Left colon (tissue), 2 donors: ENCODE measurements at regions not wholly inside any gene's neighbourhood (a gene's known extent, or its start where the extent isn't known, plus 50 kb on each side); places are given as distances from the start of the nearest gene placed in this dataset.
"Not testable (repeated sequence)": the region's sequence is repeated elsewhere in the genome, so short reads cannot be mapped to it uniquely, and the experiment has no call there.

Experiments used
- ATAC-seq: fragments of 200-7000 bp; cut with Tn5 transposase; one replicate; pipeline ENCODE4 v1.9.1; 2020; ENCODE audit warnings: mild to moderate bottlenecking, moderate library complexity
- DNase-seq, 2 donors: peaks; one replicate each; pipeline ENCODE4 v3.0.0-alpha.2; 2020
- intact Hi-C, 2 donors: fragments of 100-400 bp; cut with DNase I in 1 of 2; cut with micrococcal nuclease in 1 of 2; formaldehyde crosslinking; loops; one replicate each; pipeline versions ENCODE4 v1.11.2 to v1.14.0; 2022; cut with DNase I, micrococcal nuclease
- donor health status: DM: no; HTN: no; CAD: no.
- donor health status: DM: yes; HTN: yes; CAD: no.

DNA sequence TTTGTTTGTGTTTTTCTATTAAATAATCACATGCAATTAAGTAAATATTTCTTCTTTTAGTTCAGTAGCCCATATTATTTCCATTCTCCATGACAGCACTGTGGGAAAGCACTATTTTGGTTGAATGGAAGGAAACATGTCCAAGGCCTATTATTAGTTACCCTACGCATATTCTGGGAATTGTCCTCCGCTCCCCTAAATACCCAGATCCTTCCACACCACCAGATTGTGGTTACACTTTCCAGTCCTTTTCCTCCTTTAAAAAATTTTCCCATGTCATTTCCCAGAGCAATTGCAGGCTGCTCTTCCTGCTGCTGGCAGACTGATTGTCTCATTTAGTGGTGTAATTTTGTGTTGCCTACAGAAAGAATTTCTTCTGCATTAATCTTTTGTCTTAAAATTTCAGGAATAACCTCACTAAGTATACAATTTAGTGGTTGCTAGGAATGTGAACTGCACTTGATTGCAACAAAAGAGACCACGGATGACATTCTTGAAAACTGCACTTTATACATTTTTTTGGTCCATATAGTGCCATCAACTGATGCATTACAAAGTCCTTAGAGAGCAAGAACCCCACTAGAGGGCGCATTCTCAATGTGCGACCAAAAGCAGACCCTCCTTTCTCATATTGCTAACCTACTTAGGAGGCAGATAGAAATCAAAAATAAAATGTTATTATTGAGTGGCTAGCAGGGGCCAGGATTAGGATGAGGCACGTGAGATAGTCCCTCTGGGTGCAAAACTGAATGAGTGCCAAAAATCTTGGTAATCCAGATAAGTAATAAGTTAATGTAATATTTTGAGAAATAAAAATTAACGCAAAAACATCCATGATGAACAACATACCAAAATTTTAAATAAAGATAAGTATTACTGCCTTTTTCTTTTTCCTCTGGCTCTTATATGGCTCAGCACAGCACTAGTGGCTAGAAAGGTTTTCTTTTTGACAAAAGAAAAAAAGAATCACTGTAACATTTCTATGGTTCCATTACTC lies 98.8 kb upstream of the IQCM start:
- DNase-seq (peak in 1 of 2 donors; percentile 58), ATAC-seq (no peak)
- intact Hi-C loops: no loop called here

DNA sequence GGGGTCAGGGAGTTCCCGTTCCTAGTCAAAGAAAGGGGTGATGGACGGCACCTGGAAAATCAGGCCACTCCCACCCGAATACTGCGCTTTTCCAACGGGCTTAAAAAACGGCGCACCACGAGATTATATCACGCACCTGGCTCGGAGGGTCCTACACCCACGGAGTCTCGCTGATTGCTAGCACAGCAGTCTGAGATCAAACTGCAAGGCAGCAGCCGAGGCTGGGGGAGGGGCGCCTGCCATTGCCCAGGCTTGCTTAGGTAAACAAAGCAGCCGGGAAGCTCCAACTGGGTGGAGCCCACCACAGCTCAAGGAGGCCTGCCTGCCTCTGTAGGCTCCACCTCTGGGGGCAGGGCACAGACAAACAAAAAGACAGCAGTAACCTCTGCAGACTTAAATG lies 100.1 kb upstream of the IQCM start:
- DNase-seq, intact Hi-C loops, ATAC-seq: not testable (repeated sequence)

DNA sequence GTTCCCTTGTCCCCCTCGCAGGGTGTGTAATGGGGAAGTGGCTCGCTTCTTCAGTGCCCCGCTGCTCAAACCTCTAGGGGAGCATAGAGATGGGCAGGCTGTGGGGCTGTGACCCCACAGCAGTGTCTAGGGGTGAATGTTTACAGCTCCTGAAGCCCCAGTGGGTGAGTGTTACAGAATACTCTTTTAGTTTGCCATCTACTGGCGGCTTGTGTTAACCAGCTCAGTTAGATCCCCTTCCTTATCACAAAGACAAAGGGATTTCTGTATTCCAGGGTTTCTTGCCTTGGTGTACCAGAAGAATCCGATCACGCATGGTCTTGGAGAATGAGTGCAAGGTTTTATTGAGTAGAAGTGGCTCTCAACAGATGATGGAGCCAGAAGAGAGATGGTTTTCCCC lies 108.1 kb upstream of the IQCM start:
- no peak for ATAC-seq
- intact Hi-C loops: no loop called here
- DNase-seq: no peak

DNA sequence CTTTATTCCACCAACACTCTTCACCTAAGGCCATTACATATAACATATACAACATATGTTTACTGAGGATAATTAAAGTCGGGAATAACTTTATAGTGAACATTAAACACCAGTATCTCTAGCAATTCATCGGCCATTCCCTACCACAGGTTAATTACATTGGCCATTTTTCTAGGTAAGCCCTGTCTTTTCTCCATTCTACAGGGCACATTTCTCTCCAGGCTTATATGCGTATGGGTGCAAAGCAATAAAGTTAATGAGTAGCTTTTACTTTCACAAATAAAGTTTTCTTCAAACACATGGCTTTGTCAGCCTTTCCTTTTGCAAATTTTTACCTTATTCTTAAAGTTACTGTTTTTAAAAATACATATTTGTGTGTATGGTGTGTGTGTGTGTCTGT lies 111.9 kb upstream of the IQCM start:
- no peak for DNase-seq
- peak; percentile 88 for ATAC-seq
- intact Hi-C loops: no loop called here

DNA sequence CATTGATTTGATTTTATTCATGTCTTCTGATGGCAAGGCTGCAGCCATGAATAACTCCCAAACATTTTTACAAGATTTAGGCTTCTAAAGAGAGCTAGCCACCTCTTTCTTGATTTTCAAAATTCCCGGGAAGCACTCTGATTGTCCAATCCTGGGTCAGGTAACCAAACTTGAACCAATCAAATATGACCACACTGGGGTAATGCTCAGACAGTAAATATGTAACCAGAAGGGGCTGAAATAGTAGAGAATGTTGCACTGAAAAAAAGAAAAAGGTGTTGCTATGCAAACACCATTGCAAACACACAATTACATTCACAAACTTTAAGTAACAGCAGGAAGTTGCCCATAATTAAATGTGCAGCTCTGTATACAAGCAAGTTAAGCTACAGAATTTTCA lies 112.9 kb upstream of the IQCM start:
- intact Hi-C loops: no loop called here
- DNase-seq: no peak
- ATAC-seq: peak; percentile 56

DNA sequence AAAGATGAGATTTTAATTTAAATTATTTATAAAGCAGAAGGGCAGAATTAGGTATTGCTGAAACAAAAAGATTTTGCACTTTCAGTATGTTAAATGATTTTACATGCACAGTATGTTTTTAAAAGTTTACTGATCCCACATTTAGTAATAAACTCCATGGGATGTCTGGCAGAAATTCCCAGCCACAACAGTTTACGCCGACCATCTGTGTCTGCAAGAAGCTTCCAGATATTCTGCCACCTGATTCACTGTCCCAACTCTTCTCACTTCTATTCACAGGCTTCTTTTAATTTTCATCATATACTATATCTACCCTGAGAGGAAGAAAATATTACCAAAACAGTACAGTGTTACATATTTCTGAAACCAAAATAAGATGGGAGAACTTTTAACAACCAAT lies 115.8 kb upstream of the IQCM start:
- intact Hi-C loops: no loop called here
- ATAC-seq (no peak), DNase-seq (no peak)

DNA sequence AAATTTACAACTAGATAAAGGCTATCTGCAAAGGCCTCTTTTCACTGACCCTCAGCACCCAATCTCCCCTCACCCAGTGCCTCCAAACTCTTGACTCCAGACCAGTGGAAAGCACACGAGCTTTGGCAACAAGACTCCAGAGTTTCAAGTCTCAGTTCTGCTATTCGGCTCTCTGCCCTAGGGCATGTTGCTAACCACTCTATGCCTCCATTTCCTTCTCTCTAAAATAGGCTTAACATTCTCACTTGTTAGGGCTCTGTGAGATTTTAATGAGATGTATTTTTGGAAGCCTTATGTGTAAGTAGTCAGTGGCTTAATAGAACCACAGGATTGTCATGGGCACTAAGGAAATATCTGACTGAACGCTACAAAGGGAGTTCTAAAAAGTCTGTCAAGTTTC lies 116.5 kb upstream of the IQCM start:
- ATAC-seq (no peak), DNase-seq (no peak)
- intact Hi-C loops: no loop called here

DNA sequence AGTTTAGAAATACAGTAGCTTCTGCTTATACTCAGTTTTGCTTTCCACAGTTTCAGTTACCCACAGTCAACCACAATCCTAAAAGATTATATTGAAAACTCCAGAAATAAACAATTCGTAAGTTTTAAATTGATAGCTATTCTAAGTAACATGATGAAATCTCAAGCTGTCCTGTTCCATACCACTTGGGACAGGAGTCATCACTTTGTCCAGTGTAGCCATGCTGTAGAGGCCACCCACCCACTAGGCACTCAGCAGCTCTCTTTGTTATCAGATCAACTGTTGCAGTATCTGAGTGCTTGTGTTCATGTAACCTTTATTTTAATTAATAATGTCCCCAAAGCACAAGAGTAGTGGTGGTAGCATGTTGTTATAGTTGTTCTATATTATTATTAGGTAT lies 117.5 kb upstream of the IQCM start:
- DNase-seq (no peak), ATAC-seq (no peak)
- intact Hi-C loops: no loop called here

DNA sequence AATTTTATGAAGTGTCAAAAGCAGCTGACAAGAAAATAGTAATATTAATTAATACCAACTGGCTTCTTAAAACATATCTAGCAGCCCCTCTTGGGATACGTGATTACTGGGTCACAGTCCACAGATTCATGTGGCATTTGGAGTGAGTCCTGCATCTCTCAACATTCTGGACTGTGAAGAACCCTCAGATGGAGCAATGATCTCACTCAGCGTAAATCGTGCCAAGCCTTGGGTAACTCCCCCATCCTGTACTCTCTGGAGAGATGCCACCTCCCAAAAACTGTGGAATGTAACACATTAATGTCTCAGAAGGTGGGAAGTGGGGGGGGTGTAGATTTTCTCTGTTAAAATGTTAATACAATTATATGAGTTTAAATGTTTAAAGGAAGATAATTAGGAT lies 118.2 kb upstream of the IQCM start:
- ATAC-seq (no peak), DNase-seq (no peak)
- intact Hi-C loops: no loop called here

DNA sequence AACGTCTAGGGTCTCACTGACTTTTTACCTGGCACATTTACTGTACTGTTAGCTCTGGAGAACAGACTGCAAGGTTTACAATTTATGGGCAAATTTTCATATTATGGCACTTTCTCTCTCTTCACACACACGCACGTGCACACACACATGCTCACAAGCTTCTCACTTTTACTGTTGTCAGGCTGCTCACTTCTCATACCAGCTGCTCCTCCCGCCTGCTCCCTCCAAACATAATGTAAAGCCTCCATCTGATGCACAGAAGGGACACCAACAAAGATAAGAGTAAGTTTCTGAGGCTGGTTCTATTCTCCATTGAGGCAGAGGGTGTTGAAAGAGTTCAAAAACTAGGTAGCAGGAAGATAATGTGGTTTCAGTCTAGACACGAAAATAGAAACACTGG lies 128.9 kb upstream of the DCLK2 start:
- intact Hi-C loops: no loop called here
- ATAC-seq: no peak
- DNase-seq: no peak

DNA sequence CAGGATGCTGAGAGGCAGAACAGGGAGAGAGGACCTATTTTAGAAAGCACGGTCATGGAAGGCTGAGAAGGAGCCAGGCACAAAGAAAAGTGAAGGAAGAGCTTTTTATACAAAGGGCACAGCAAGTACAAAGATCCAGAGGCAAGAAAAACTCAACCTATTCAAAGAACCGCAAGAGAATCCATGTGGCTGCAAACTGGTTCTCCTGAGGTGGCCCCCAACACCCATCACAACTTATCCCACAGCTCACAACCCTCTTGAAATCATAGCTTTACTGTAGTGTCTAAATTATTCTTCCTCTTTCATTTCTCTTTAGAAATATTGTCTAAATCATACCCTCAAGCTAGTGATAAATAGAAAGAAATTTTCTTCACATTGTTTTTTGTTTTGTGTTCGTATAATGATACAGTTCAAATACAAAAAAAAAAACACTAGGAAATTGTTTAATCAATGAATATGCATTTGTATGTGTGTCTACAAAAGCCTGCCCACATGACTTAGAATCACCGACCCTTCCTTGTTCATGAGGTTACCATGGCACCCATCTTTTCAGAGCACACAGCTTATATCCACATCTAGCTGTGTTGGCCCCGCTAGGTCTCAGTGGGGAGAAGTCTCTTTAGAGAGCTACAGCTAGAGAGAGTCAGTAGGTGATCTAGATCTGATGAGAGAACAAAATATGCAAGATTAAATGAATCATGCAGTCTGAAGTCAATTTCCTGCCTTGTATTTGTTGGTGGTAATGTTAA lies 126.9 kb upstream of the DCLK2 start:
- ATAC-seq (no peak), DNase-seq (no peak)
- intact Hi-C loops: no loop called here

DNA sequence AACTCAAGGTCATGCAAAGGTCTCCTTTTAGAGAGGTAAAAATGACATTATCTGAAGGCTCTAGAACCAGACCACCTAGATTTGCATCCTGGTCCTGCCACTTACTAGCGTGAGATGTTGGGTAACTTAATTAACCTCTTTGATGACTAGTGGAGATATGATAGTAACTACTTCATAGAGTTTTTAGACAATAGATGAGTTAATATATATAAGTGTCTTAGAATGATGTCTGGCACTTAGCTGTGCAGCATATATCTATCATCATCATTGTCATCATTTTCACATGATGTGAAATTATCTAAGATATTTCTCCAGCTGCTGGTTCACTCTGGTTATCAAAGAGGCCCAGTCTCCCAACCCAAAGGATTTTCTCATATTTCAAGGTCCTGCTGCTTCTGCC lies 126.1 kb upstream of the DCLK2 start:
- intact Hi-C loops: no loop called here
- DNase-seq (no peak), ATAC-seq (no peak)

DNA sequence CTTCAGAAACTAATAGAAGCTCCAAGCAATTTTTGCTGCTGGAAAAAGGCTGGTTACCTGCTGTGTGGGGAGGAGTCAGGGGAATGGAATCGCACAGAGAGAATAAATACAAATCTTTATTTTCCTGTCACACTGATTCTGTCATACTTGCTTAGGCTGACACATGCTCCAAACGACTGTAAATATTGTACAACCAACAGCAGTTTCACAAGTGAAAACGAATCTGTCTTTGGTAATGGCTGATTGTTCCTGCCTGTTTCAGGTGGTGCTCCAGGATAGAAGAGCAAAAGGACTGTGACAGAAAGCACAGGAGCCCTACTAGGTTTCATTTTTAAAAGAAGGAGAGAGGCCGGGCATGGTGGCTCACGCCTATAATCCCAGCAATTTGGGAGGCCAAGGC lies 125.5 kb upstream of the DCLK2 start:
- intact Hi-C loops: no loop called here
- no peak for DNase-seq
- no peak for ATAC-seq

DNA sequence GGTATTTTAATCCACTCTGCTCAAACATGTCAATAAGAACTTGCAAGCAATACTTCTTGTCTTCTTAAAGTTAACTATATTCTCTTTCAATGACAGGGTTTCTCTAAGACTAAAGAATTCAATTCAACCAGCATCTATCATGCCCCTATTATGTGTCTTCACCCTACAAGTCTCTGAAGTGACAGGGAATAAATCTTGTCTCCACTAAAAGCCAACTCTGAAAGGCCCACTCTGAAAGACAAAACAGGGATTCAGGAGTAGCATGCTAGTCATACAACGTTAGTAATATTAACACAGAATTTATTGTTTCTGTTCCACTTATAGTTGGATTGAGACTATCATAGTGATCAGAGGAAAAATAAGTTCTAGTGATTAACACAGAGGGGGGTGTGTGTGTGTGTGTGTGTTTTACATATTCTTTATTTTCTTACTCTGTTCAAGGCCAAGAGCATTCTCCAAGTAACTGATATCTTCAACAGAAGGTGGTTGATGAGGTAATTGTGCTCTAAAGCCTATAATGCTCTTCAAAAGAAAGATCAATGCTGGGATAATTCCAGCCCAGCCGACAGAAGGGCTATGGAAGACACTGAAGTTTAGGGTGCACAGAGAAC lies 122.4 kb upstream of the DCLK2 start:
- intact Hi-C loops: no loop called here
- no peak for DNase-seq
- no peak for ATAC-seq

DNA sequence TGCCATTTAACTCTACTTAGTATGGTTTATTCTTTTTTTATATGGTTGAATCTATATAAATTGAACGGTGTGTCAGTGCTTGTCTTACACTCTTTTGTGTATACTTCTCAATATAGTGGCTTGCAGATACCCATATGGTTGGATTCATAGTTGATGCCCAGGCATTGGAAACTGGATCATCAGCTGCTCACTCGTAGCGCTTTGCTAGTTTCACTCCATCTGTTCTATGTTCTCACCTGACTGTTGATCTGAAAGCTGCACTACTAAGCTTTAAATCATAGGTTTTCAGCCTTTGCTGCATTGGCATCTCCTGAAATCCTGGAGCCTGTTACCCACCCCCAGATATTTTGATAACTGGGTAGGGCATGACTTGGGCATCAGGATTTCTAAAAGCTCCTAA lies 121.6 kb upstream of the DCLK2 start:
- intact Hi-C loops: no loop called here
- no peak for ATAC-seq
- no peak for DNase-seq

DNA sequence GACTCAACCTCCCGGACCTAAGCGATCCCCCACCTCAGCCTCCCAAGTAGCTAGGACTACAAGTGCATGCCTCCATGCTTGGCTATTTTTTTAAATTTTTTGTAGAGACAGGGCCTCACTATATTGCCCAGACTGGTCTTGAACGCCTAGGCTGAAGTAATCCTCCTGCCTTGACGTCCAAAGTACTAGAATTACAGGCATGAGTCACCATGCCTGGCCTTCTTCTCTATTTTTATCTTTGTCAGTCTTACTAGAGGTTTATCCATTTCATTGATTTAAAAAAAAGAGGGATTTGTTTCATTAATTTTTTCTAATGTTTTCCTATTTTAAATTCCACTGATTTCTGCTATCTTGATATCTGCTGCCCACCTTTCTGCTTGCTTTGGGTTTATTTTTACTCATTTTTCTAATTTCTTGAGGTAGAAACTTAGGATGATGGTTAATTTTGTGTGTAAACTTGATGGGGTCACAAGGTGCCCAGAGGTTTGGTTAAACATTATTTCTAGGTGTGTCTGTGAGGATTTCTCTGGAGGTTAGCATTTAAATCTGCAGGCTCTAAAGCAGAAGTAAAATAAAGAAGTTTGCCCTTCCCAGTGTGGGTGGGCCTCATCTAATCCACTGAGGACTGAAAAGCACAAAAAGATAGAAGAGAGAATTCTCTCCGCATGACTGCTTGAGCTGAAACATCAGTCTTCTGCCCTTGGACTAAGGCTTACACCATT lies 116.2 kb upstream of the DCLK2 start:
- DNase-seq: no peak
- intact Hi-C loops: no loop called here
- ATAC-seq: peak; percentile 80

DNA sequence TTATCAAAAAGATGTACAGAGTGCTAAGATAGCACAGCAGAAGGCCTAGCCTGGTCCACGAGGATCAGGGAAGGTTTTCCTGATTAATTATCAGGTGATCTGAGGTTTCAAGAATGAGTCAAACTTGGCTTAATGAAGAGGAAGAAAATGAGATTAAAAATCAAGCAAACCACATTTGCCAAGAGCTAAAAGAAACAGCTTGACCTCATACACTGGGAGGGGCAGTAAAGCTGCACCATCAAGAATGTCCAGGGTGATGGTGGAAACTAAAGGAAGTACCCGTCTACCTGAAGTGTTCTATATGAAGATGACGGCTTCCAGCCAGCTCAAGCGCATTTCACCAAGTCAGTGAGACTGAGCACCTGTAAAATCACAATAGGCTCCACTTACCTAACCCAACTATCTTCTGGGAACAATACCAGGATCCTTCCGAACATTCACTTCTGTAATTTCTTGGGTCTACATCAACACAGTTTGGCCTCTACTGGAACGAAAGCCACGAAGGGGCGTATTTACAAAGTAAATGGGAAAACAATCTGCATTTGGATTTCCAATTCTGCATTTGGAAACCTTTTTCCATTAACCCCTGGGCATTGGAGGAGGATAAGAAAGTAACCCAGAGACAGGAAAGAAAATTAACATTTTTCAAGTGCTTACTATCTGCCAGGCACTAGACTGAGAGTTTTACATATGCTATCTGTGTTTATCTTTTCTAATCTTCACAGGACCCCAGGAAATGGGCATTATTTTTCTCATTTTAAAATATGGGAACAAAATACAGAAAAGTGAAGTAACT lies 114.0 kb upstream of the DCLK2 start:
- ATAC-seq (peak; percentile 44), DNase-seq (no peak)
- intact Hi-C loops: no loop called here

DNA sequence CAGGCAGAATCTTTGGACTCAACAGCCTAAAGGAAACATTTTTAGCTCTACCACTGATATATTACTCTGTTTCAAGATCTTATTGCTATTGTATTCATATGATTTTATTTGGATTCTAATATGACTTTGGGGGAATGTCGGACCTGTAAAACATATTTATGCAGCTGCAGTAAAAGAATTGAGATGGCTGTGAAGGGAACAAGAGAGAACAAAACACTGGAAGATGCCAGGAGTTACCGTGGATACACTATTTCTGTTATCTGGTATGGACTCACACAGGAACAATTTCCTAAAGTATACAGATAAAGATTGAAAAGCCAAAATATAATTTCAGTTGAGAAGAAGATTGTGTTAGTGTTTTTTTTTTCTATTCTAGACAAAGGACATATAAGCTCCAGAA lies 113.0 kb upstream of the DCLK2 start:
- intact Hi-C loops: no loop called here
- ATAC-seq (no peak), DNase-seq (no peak)

DNA sequence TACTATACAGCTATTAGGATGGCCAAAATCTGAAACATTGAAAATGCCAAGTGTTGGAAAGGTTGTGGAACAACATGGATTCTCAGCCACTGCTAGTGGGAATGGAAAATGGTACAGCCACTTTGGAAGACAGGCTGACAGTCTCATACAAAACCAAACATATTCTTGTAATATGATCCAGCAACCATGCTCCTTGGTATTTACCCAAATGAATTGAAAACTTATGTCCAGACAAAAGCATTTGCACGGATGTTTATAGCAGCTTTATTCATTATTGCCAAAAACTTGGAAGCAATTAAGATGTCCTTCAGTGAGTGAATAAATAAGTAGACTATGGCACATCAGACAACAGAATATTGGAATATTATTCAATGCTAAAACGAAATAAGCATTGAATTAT lies 105.8 kb upstream of the DCLK2 start:
- ATAC-seq (no peak), DNase-seq (no peak)
- intact Hi-C loops: no loop called here
